Suprapubic skin (tissue), 3 donors: ENCODE measurements at regions not wholly inside any gene's neighbourhood (a gene's known extent, or its start where the extent isn't known, plus 50 kb on each side); places are given as distances from the start of the nearest gene placed in this dataset.

Experiments used
- POLR2AphosphoS5 ChIP-seq, 3 donors: sonication (generic); formaldehyde crosslinking; IDR thresholded peaks; one replicate each; pipeline ENCODE4 v1.6.1; 2017; ENCODE audit warnings: antibody characterized with exemption in 3 of 3
- TF ChIP-seq, protein P1 (sequence below), 2 donors: fragments of 200-600 bp in 1 of 2; fragments of 450-650 bp in 1 of 2; sonication (generic) in 1 of 2; IDR thresholded peaks; one replicate each; pipeline ENCODE4 v1.5.1; 2016 to 2019; ENCODE audit warnings: antibody characterized with exemption in 2 of 2, mild to moderate bottlenecking in 1 of 2, moderate library complexity in 1 of 2

DNA sequence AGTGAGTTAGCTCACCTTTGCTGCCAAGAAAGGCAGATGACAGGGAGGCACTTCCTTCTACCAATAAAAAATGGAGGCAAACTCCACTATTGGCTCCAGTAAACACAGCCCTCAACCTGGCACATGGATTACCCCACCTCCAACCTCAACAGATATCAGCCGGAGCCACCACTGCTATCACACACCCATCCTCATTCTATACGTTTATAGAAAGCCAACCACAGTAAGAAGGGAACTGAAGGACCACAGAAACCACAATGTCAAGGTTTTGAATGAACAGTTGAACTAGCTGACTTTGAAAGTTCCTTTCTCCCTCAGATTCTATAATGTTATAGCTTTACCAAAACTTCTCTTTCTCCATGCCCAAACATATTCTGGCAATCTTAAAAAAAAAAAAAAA lies 526.2 kb downstream of the UQCRFS1 start:
- TF ChIP-seq, protein P1, sequence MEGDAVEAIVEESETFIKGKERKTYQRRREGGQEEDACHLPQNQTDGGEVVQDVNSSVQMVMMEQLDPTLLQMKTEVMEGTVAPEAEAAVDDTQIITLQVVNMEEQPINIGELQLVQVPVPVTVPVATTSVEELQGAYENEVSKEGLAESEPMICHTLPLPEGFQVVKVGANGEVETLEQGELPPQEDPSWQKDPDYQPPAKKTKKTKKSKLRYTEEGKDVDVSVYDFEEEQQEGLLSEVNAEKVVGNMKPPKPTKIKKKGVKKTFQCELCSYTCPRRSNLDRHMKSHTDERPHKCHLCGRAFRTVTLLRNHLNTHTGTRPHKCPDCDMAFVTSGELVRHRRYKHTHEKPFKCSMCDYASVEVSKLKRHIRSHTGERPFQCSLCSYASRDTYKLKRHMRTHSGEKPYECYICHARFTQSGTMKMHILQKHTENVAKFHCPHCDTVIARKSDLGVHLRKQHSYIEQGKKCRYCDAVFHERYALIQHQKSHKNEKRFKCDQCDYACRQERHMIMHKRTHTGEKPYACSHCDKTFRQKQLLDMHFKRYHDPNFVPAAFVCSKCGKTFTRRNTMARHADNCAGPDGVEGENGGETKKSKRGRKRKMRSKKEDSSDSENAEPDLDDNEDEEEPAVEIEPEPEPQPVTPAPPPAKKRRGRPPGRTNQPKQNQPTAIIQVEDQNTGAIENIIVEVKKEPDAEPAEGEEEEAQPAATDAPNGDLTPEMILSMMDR (IDR thresholded peaks at IDR 0.05) = no peak
- no peak for TF ChIP-seq POLR2AphosphoS5 (IDR thresholded peaks at IDR 0.05)
